ENCODE measurements at regions not wholly inside any gene's neighbourhood (a gene's known extent, or its start where the extent isn't known, plus 50 kb on each side); places are given as distances from the start of the nearest gene placed in this dataset.

- WGBS (ENCODE audit: insufficient coverage, insufficient read length), result no CpG with 5 or more reads among the region's 1 CpG
- DNase-seq (ENCODE audit: low read depth, low spot score), result no peak
- no peaks in the 10 kb centered on the region for H3K36me3 ChIP-seq (ENCODE audit: control insufficient read depth, insufficient read depth, low read length)
- no peak overlapping the region for H3K4me3 ChIP-seq (ENCODE audit: low read length)
- H3K4me1 ChIP-seq (ENCODE audit: control insufficient read depth, insufficient read depth, low read length), result no peaks in the 10 kb centered on the region
- H3K27me3 ChIP-seq (ENCODE audit: control insufficient read depth, insufficient read depth, low read length), result no peaks in the 10 kb centered on the region
- H3K9me3 ChIP-seq (ENCODE audit: control insufficient read depth, insufficient read depth, low read length), result no peaks in the 10 kb centered on the region
- H3K27ac ChIP-seq (ENCODE audit: low read length), result no peak overlapping the region
Measured at GRCh38 chr6:15080895-15081294, 165.0 kb upstream of the JARID2 start.

DNA sequence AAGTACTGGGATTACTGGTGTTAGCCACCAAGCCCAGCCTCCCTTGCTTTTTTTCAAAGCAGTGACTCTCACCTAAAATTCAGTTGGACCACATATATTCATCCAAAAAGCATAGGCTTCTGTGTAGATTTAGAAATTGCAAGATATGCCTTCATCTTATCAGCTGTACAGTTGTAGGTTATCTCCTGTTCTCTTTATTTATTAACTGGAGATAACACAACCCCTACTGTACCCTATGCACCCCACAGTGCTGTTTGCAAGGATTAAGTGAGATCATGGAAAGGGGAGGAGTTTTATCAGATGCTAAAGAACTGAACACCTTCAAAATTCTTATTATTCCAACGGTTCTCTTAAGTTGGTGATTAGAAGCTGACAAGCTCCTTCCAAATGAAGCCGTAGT, 164.4 kb upstream of the JARID2 start:
- H3K4me3 ChIP-seq (ENCODE audit: low read length), result no peak overlapping the region
- H3K27ac ChIP-seq (ENCODE audit: low read length), result no peak overlapping the region
- no peaks in the 10 kb centered on the region for H3K36me3 ChIP-seq (ENCODE audit: control insufficient read depth, insufficient read depth, low read length)
- H3K4me1 ChIP-seq (ENCODE audit: control insufficient read depth, insufficient read depth, low read length), result no peaks in the 10 kb centered on the region
- no peaks in the 10 kb centered on the region for H3K9me3 ChIP-seq (ENCODE audit: control insufficient read depth, insufficient read depth, low read length)
- no peaks in the 10 kb centered on the region for H3K27me3 ChIP-seq (ENCODE audit: control insufficient read depth, insufficient read depth, low read length)
- WGBS (ENCODE audit: insufficient coverage, insufficient read length), result no CpG with 5 or more reads among the region's 2 CpGs
- DNase-seq (ENCODE audit: low read depth, low spot score), result no peak

DNA sequence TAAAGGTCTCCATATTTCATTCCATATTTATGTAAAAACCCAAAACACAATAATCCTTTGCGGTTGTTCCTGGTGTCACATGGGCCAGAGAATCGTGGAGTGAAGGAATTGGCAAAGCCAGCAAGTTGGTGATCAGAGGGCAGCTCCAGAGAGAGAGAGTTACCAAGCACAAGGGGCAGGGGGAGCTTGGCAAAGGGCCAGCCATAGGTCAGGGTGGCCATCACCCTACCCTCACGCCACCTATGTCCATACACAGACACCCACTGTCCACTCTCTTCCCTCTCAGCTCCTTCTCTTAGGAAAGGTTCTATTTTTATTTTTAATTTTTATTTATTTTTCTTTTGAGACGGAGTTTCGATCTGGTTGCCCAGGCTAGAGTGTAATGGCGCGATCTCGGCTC, 163.2 kb upstream of the JARID2 start:
- no peaks in the 10 kb centered on the region for H3K4me1 ChIP-seq (ENCODE audit: control insufficient read depth, insufficient read depth, low read length)
- H3K27ac ChIP-seq (ENCODE audit: low read length), result no peak overlapping the region
- H3K9me3 ChIP-seq (ENCODE audit: control insufficient read depth, insufficient read depth, low read length), result no peaks in the 10 kb centered on the region
- no CpG with 5 or more reads among the region's 8 CpGs for WGBS (ENCODE audit: insufficient coverage, insufficient read length)
- H3K4me3 ChIP-seq (ENCODE audit: low read length), result no peak overlapping the region
- H3K36me3 ChIP-seq (ENCODE audit: control insufficient read depth, insufficient read depth, low read length), result no peaks in the 10 kb centered on the region
- DNase-seq (ENCODE audit: low read depth, low spot score), result no peak
- no peaks in the 10 kb centered on the region for H3K27me3 ChIP-seq (ENCODE audit: control insufficient read depth, insufficient read depth, low read length)

DNA sequence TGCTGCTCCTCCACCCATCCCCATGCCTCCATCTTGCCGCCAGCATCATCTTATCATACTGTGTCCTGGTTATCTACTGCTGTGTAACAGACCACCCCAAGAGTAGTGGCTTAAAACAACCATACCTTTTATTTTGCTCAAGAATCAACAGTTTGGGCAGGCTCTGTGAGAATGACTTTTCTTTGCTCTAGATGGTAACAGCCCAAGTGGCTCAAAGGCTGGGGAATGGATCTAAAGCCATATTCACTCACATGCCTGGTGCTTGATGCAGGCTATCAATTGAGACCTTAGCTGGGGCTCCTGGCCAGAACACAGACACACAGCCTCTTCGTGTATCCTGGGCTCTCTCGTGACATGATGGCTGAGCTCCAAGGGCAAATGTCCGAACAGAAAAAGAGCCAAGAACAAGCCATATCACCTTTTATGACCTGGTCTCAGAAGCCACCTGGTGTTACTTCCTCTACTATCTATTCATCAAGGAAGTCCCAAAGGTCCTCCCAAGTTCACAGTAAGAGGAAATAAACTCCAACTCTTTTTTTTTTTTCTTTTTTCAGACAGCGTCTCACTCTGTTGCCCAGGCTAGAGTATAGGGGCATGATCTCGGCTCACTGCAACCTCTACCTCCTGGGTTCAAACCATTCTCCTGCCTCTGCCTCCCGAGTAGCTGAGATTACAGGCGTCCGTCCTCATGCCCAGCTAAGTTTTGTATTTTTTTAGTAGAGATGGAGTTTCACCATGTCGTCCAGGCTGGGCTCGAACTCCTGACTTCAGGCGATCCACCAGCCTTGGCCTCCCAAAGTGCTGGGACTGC, 159.3 kb upstream of the JARID2 start:
- Histone ChIP-seq H3K4me1 (ENCODE audit: control insufficient read depth, insufficient read depth, low read length) (no peaks in the 10 kb centered on the region), H3K27ac (ENCODE audit: low read length) (no peak overlapping the region), H3K36me3 (ENCODE audit: control insufficient read depth, insufficient read depth, low read length) (no peaks in the 10 kb centered on the region), H3K9me3 (ENCODE audit: control insufficient read depth, insufficient read depth, low read length) (no peaks in the 10 kb centered on the region), H3K27me3 (ENCODE audit: control insufficient read depth, insufficient read depth, low read length) (no peaks in the 10 kb centered on the region; the same call in 1 of the 2 replicates), H3K4me3 (ENCODE audit: low read length) (no peak overlapping the region)
- DNase-seq (ENCODE audit: low read depth, low spot score), result no peak
- WGBS (ENCODE audit: insufficient coverage, insufficient read length), result no CpG with 5 or more reads among the region's 12 CpGs

DNA sequence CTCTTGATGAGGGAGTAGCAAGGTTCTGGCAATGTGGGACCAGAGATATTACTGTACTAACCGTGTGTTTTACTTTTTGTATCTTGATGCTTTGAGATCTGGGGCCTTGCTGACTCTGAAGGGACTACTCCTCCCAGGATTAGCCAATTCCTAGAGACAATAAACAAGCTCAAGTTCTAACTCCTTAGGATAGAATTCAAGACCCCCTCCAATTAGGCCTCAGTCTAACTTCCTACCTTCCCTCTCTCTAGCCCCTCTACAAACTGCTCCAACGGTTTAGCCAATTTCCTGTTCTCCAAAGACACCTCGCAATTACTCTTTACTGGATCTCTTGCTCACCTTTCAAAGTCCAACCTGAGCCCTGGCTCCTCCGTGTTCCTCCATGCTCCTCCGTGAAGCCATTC, 158.7 kb upstream of the JARID2 start:
- no peak for DNase-seq (ENCODE audit: low read depth, low spot score)
- Histone ChIP-seq H3K27me3 (ENCODE audit: control insufficient read depth, insufficient read depth, low read length) (no peaks in the 10 kb centered on the region; the same call in 1 of the 2 replicates), H3K4me1 (ENCODE audit: control insufficient read depth, insufficient read depth, low read length) (no peaks in the 10 kb centered on the region), H3K4me3 (ENCODE audit: low read length) (no peak overlapping the region), H3K27ac (ENCODE audit: low read length) (no peak overlapping the region), H3K36me3 (ENCODE audit: control insufficient read depth, insufficient read depth, low read length) (no peaks in the 10 kb centered on the region), H3K9me3 (ENCODE audit: control insufficient read depth, insufficient read depth, low read length) (no peaks in the 10 kb centered on the region)
- WGBS (ENCODE audit: insufficient coverage, insufficient read length), result no CpG with 5 or more reads among the region's 5 CpGs

DNA sequence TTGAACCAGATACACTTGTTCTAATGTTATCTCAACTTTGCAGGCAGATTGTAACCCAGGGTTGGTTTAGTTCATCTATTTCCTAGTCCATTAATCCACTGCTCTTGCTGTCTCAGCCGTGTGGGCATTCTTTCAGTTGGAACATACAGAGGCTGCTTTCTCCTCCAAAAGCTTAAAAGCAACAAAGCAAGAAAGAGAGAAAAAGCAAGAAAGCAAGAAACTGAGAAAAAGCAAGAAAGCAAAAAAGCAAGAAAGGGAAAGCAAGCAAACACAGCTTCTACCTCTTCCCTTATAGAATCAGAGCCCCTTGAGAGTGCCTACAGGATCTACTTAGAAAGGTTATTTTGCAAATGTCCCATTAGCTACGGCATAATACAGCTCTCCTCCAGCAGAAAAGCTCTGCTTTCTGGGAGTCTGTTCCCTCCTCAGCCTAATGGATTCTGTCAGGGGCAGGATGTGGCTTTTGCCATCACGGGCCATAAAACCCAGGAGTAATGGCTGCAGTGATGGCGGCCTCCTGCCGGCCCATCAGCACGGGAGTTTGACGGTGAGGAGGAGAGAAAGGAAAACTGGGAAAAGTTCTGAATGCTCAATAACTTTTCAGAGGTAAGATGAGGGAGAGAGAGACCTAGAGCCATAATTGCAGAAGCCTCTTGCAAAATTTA, 156.8 kb upstream of the JARID2 start:
- H3K27me3 ChIP-seq (ENCODE audit: control insufficient read depth, insufficient read depth, low read length), result no peaks in the 10 kb centered on the region; the same call in 1 of the 2 replicates
- H3K4me3 ChIP-seq (ENCODE audit: low read length), result no peak overlapping the region
- whole genome bisulfite sequencing (ENCODE audit: insufficient coverage, insufficient read length), result no CpG with 5 or more reads among the region's 7 CpGs
- no peak overlapping the region for H3K27ac ChIP-seq (ENCODE audit: low read length)
- H3K4me1 ChIP-seq (ENCODE audit: control insufficient read depth, insufficient read depth, low read length), result no peaks in the 10 kb centered on the region
- DNase-seq (ENCODE audit: low read depth, low spot score), result no peak
- H3K36me3 ChIP-seq (ENCODE audit: control insufficient read depth, insufficient read depth, low read length), result no peaks in the 10 kb centered on the region
- no peaks in the 10 kb centered on the region for H3K9me3 ChIP-seq (ENCODE audit: control insufficient read depth, insufficient read depth, low read length)

DNA sequence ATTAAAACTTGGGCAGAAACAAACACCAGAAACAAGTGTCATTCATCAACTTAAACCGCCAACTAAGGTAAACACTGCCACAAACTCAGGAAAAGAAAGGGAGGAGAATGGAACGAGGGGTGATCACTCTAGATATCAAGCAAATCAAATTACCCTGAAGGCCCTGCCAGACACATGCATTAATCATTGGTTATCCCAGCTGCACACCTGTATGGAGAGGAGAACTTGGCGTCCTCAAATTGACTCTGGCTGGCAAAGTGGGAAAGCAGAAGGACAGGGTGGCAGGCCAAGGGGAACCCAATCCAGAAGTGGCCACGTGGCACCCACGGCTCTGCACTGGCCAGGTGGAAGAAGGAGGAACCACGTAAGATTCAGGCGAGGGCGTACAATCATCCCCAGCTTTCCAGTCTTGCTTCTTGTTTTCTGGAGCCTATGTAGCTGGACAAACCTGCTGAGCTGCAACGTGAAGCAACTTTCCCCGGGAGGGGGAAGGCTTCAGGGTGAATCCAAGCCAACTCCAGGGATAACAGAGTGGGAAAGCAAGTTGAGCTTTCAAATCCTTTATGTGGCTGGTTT, 156.2 kb upstream of the JARID2 start:
- DNase-seq (ENCODE audit: low read depth, low spot score), result no peak
- no peak overlapping the region for H3K27ac ChIP-seq (ENCODE audit: low read length)
- H3K9me3 ChIP-seq (ENCODE audit: control insufficient read depth, insufficient read depth, low read length), result no peaks in the 10 kb centered on the region
- no peaks in the 10 kb centered on the region; the same call in 1 of the 2 replicates for H3K27me3 ChIP-seq (ENCODE audit: control insufficient read depth, insufficient read depth, low read length)
- WGBS (ENCODE audit: insufficient coverage, insufficient read length), result no CpG with 5 or more reads among the region's 10 CpGs
- no peak overlapping the region for H3K4me3 ChIP-seq (ENCODE audit: low read length)
- no peaks in the 10 kb centered on the region for H3K4me1 ChIP-seq (ENCODE audit: control insufficient read depth, insufficient read depth, low read length)
- H3K36me3 ChIP-seq (ENCODE audit: control insufficient read depth, insufficient read depth, low read length), result no peaks in the 10 kb centered on the region

GRCh38 chr6:15090145-15090579, 155.7 kb upstream of the JARID2 start:
- Histone ChIP-seq H3K36me3 (ENCODE audit: control insufficient read depth, insufficient read depth, low read length) (no peaks in the 10 kb centered on the region), H3K9me3 (ENCODE audit: control insufficient read depth, insufficient read depth, low read length) (no peaks in the 10 kb centered on the region), H3K4me3 (ENCODE audit: low read length) (no peak overlapping the region), H3K27me3 (ENCODE audit: control insufficient read depth, insufficient read depth, low read length) (no peaks in the 10 kb centered on the region; the same call in 1 of the 2 replicates), H3K4me1 (ENCODE audit: control insufficient read depth, insufficient read depth, low read length) (no peaks in the 10 kb centered on the region), H3K27ac (ENCODE audit: low read length) (no peak overlapping the region)
- WGBS (ENCODE audit: insufficient coverage, insufficient read length), result no CpG with 5 or more reads among the region's 7 CpGs
- DNase-seq (ENCODE audit: low read depth, low spot score), result no peak

DNA sequence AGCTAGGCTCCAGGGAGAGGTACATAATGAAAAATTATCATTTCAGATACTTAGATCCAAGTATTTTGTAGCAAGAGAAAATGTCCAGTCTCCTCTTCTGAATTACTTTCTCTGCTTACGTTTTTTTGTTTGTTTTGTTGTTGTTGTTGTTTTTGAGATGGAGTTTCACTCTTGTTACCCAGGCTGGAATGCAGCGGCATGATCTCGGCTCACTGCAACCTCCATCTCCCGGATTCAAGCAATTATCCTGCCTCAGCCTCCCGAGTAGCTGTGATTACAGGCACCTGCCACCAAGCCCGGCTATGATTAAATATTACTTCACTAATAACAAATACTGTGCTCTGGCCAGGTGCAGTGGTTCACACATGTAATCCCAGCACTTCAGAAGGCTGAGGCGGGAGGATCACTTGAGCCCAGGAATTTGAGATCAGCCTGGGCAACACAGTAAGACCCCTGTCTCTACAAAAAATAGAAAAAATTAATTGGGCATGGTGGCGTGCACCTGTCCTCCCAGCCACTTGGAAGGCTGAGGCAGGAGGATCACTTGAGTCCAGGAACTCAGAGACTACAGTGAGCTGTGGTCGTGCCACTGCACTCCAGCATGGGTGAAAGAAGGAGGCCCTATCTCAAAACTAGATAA, 155.0 kb upstream of the JARID2 start:
- no peak overlapping the region for H3K27ac ChIP-seq (ENCODE audit: low read length)
- DNase-seq (ENCODE audit: low read depth, low spot score), result no peak
- H3K36me3 ChIP-seq (ENCODE audit: control insufficient read depth, insufficient read depth, low read length), result no peaks in the 10 kb centered on the region
- H3K27me3 ChIP-seq (ENCODE audit: control insufficient read depth, insufficient read depth, low read length), result no peaks in the 10 kb centered on the region; the same call in 1 of the 2 replicates
- no peak overlapping the region for H3K4me3 ChIP-seq (ENCODE audit: low read length)
- no CpG with 5 or more reads among the region's 9 CpGs for WGBS (ENCODE audit: insufficient coverage, insufficient read length)
- no peaks in the 10 kb centered on the region for H3K4me1 ChIP-seq (ENCODE audit: control insufficient read depth, insufficient read depth, low read length)
- no peaks in the 10 kb centered on the region for H3K9me3 ChIP-seq (ENCODE audit: control insufficient read depth, insufficient read depth, low read length)
